ENCODE measurements at regions not wholly inside any gene's neighbourhood (a gene's known extent, or its start where the extent isn't known, plus 50 kb on each side); places are given as distances from the start of the nearest gene placed in this dataset.
A peak's percentile ranks its signal among the peaks of the same experiment; 100 is the strongest.
"Not testable (repeated sequence)": the region's sequence is repeated elsewhere in the genome, so short reads cannot be mapped to it uniquely, and the experiment has no call there.

GRCh38 chr10:57341294-57341693 lies 926.4 kb downstream of the IPMK start:
- no peak overlapping the region for H3K4me3 ChIP-seq (ENCODE audit: low read depth, low read length)
- DNase-seq (ENCODE audit: low read depth): no peak
- TF ChIP-seq CTCF (conservative IDR thresholded peaks at IDR 0.05; ENCODE audit: low read depth, low read length): no peak

GRCh38 chr10:57338823-57339558 lies 928.7 kb downstream of the IPMK start:
- DNase-seq (ENCODE audit: low read depth): peak; percentile 67
- peak; percentile 63 for TF ChIP-seq CTCF (conservative IDR thresholded peaks at IDR 0.05; ENCODE audit: low read depth, low read length)
- H3K4me3 ChIP-seq (ENCODE audit: low read depth, low read length): no peak overlapping the region

- H3K4me3 ChIP-seq (ENCODE audit: low read depth, low read length): no peak overlapping the region
- no peak for TF ChIP-seq CTCF (conservative IDR thresholded peaks at IDR 0.05; ENCODE audit: low read depth, low read length)
- no peak for DNase-seq (ENCODE audit: low read depth)
These were observed 930.8 kb downstream of the IPMK start for GRCh38 chr10:57336865-57337264.

- DNase-seq (ENCODE audit: low read depth): no peak
- TF ChIP-seq CTCF (conservative IDR thresholded peaks at IDR 0.05; ENCODE audit: low read depth, low read length): no peak
- no peak overlapping the region for H3K4me3 ChIP-seq (ENCODE audit: low read depth, low read length)
These were observed 931.4 kb downstream of the IPMK start for GRCh38 chr10:57336341-57336740.

- no peak overlapping the region for H3K4me3 ChIP-seq (ENCODE audit: low read depth, low read length)
- no peak for TF ChIP-seq CTCF (conservative IDR thresholded peaks at IDR 0.05; ENCODE audit: low read depth, low read length)
- no peak for DNase-seq (ENCODE audit: low read depth)
These were observed 933.2 kb downstream of the IPMK start for GRCh38 chr10:57334523-57334922.

GRCh38 chr10:57333880-57334279 lies 933.8 kb downstream of the IPMK start:
- no peak for DNase-seq (ENCODE audit: low read depth)
- TF ChIP-seq CTCF (conservative IDR thresholded peaks at IDR 0.05; ENCODE audit: low read depth, low read length): no peak

GRCh38 chr10:57321400-57321854 lies 946.3 kb downstream of the IPMK start:
- H3K4me3 ChIP-seq (ENCODE audit: low read depth, low read length); DNase-seq (ENCODE audit: low read depth): not testable (repeated sequence)

More at GRCh38 chr10:57333880-57334279, 933.8 kb downstream of the IPMK start:
- H3K4me3 ChIP-seq (ENCODE audit: low read depth, low read length): no peak overlapping the region

Measured in choroid plexus epithelial cell (primary cell).